ENCODE measurements at regions not wholly inside any gene's neighbourhood (a gene's known extent, or its start where the extent isn't known, plus 50 kb on each side); places are given as distances from the start of the nearest gene placed in this dataset.
A peak's percentile ranks its signal among the peaks of the same experiment; 100 is the strongest.

- DNase-seq = no peak
Observed at GRCh38 chr9:91043056-91043810, 241.6 kb downstream of the SYK start.

DNA sequence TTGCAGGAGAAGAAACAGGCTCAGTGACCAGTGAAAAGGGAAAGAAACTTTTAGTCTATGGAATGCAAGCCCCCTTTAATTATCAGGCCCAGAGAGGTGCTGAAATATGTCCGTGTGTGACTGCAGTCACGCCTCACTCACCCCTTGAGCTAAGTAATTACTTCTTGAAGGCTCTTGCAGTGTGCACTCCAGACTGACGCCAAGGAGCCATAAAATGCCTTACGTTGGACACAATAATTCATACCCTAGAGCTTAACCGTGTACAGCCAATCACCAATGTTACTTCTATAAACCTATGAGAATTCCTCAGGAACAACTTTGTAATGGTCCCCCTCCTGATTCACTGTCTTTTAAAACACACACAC lies 242.2 kb downstream of the SYK start:
- no peak for DNase-seq

- DNase-seq = no peak
Observed at GRCh38 chr9:91044354-91044753, 242.7 kb downstream of the SYK start.

DNA sequence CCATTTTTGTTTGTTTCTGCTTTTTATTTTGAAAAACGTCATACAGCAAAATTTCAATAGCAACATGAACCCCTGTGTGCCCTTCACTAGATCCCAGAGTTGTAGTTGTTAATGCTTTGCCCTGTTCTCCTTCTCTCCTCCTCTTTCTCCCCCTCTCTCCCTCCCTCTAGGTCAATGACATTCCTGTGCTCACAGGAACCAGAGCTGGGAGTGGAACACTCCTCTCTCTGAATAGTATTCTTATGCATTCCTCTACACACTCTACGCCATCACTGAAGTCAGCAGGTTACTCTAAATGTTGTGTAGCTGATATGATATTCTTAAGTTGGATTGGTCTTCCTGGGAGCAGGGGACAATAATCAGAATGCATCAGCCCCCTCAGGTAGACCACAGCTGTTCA lies 243.4 kb downstream of the SYK start:
- no peak for DNase-seq

DNA sequence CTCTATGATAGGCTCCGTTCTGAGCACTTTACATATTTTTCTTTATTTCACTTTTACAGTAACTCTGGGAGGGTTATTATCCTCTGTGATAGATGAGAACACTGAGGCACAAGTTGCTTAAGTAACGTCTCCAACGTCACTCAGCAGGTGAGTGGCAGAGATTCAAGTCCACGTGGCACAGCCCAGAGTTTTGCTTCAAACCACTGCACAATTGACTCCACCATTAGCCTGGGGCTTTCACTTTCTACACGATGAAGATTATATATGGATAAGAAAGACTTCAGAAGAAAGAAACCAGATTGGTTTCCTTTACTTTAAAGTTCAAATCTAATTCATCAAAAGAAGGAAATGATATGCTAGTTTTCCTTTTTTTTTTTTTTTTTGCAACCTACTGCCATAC lies 245.9 kb downstream of the SYK start:
- DNase-seq = no peak

DNA sequence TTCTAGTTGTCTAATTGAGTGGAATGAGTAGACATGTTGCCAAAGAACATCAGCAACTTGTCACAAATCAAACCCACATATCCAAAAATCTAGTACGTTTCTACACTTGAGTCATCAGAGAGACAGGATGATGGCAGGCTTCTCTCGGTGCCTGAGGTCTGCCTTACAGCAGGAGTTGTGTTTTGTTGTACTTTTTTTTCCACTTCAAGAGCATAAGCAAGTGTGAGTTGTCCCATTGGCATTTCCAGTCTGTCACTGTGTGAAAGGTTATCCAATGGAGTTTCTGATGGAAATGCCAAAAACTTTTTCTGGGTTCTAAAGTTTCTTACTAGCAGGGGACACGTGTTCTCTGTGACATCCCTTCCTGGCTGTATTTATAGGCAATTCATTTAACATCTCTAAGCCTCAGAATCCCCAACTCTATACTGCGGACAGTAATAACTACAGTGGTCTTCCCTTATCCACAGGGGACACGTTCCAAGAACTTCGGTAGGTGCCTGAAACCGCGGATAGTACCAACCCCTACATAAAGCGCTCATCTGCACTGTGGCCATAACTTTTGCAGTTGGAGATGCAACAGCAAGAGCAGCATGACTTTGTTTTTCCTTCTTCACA lies 246.5 kb downstream of the SYK start:
- peak in 1 of 2 experiments; percentile 17 for DNase-seq

- DNase-seq = no peak
Observed at GRCh38 chr9:91048749-91049148, 247.1 kb downstream of the SYK start.

DNA sequence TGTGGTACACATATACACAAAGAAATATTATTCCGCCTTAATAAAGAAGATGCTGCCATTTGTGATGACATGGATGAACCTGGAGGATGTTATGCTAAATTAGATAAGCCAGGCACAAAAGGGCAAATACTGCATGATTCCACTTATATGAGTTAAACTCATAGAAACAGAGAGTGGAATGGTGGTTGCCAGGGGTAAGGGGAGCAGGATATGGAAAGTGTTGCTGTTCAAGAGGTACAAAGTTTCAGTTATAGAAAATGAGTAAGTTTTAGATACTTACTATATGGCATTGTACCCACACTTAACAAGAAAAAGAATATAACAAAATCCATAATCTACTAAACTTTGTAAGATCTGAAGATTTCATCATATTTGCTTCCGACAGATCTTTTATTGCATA lies 252.2 kb downstream of the SYK start:
- no peak for DNase-seq

GRCh38 chr9:91055845-91056244 lies 254.2 kb downstream of the SYK start:
- no peak for DNase-seq

DNA sequence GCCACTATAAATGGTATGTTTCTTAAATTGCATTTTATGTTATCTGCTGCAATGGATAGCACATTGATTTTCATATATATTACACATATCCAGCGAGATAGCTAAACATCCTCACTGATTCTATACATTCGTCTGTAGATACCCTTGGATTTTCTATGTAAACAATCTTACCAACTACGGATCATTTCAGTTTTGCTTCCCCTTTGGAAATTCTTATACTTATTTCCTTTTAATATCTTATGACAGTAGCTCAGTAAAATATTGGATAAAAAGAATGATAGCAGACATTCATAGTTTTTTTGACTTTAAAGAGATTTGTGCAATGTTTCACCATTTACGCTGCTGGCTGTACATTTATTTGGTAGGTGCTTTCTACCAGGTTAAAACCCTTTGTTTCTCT lies 254.9 kb downstream of the SYK start:
- DNase-seq = no peak

DNA sequence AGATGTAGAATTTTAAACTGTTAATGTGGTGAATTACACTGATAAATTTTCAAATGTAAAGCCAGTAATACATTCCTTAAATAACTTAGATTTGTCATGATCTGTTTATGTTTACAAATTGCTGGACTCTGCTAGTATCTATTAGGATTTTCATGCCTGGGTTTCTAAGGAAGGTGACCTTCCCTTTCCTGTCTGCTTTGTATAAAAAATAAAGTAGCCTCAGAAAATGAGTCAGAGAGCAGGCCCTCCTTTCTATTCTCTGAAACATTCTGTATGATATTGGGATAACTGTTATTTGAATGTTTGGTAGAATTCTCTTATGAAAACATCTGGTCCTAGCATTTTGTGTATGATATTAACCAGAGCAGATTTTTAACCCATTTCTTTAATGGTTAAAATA lies 255.3 kb downstream of the SYK start:
- DNase-seq = peak in 1 of 2 experiments; percentile 23

DNA sequence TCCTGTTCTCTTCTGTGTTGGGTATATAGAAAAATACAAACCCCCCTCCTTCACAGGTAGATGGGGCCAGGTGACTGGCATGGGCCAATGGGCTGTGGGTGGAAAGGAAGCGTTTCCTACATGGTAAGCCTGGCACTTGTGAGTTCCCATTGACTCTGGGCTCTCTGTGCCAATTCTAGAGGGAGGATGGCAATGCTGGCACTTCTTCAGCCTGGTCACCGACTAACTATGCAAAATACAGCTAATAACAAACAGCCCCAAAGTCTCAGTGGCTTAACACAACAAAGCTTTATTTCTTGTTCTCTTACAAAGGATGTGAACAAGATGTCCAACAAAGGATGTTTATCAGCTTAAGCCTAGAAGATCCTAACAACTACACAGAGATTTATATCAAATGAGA lies 258.1 kb downstream of the SYK start:
- DNase-seq = no peak

DNA sequence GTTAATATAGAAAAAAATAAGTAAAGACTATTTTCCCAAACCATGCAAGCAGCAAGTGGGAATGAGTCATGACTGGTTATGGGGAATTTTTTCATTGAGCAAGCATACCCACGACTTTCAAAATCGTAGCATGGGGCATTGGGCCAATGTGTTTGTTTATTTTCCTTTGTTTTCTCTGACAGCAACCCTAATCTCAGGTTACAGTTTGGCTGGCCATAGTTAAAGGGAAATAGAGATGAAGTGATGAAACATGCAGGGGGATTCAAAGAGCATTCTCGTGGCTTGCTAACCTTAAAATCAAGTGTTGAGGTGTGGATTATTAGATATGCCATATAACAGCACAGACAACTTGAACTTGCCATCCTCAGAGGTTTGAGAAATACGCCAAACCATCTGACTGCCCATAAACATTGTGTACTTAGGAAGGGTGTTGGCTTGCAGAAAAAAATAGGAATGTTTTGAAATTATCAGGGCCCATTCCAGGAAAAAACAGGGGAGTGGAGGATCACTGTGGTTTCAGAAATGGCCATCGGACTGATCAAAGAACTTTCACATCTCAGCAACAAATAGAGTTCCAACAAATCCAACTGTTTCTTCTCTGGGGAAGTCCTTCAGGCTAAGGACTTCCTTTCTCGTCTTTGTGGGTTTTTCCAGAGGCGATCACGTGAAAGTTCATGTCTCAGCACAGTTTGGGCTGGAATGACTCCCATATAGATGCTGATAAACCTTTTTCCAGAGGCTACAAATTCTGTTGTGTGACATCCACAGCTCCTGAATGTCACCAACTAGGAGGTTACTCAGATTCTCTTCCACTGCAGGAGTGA lies 259.1 kb downstream of the SYK start:
- peak in 1 of 2 experiments; percentile 71 for DNase-seq

- DNase-seq = no peak
Observed at GRCh38 chr9:91061506-91061905, 259.9 kb downstream of the SYK start.

DNA sequence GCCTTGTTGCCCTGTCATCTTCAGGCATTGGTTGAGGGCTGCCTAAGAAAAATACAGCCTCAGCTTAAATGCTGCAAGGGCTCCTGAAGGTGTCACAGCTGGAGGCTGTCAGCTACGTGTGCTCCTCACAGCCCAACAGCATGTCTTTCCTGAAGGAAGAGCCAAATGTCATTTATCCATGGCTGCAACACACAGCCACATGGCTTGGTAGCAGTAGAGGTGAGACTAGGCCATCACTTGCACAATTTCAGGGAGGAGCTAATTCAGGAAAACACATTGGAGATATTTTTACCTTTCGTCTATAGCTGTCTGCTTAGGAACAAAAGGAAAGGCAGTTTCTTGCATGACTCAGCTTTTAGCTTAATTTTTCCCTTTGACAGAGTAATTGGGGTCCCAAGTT lies 260.7 kb downstream of the SYK start:
- DNase-seq = no peak

DNA sequence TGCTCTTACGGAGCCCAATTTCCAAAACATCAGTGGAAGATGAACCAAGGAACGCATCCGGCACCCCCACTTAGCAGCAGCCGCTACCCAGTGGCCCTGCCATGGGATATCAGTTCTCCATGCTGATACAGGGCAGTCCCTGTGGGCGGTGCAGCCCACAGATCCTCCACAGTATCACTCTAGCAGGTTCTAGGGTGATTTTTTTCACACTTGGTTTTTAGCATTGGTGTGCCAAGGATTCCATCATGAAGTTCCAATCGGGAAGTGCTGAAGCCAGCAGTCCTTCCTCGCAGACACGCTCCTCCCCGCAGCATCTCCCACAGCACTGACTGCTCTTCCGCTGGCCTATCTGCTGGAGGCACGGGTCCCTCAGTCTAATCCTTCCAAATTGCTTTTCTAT lies 261.9 kb downstream of the SYK start:
- no peak for DNase-seq

GRCh38 chr9:91065231-91066041 lies 263.8 kb downstream of the SYK start:
- no peak for DNase-seq

- no peak for DNase-seq
Observed at GRCh38 chr9:91066042-91066415, 264.4 kb downstream of the SYK start.

- no peak for DNase-seq
Observed at GRCh38 chr9:91066856-91067255, 265.2 kb downstream of the SYK start.

- no peak for DNase-seq
Observed at GRCh38 chr9:91067306-91067860, 265.8 kb downstream of the SYK start.

DNA sequence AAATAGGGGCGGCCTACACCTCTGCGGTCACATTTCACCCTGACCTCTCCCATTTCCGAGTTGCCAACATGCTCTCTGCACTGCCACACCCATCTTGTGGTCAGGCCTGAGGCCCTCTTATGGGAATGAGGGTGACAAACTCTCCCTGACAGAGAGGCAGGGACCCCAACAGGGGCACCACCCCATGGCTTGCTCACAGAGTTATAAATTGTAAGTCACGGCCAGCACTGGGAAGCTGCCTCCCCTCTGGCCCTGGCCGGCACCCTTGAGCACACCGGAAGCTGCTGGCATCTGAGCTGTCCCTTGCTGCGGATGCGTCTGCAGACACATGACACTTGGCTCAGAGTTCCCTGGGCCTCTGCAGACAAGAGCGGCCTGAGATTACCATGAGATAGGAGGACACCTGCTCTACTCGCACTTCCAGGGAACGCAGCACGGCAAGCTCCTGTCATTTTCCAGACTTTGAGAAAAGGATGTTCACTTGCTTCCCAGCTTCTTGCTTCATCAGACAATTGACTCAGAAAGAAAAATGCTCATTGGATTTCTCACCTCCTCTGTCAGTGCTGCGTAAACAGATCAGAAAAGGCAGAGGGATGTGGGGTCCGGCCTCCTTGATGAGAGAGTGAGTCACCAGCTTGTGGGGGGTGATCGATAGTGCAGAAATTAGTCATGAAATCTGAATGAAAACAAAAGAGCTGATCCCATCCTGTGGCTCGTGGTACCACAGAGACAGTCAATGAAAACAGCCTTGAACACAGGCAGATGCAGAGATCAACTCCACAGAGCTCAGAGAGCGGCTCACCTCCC lies 269.8 kb downstream of the SYK start:
- DNase-seq = peak; percentile 16
